ENCODE measurements at regions not wholly inside any gene's neighbourhood (a gene's known extent, or its start where the extent isn't known, plus 50 kb on each side); places are given as distances from the start of the nearest gene placed in this dataset.

DNA sequence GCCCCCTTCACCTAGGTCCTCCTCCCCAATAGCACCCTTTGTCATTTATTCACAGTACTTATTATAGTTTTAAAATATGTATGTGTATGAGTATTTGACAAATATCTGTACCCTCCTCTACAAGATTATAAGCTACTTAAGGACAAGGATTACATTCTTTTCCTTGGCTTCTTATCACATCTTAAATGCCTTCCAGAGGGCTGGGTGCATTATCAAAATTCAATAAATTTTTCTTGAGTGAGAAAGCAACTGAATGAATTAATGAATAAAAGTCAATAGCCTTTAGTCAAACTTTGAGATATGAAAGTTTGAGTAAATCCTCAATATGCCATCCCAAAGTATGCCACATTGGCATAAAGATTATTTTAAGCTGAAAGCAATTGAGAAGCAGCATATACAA, 621.7 kb downstream of the DNAH5 start:
- Histone ChIP-seq H3K36me3 (ENCODE audit: control insufficient read depth in 2 of 4, insufficient read depth in 4 of 4, low read length in 3 of 4) (no peaks in the 10 kb centered on the region), H3K27me3 (replicated peaks in 1 of 4; ENCODE audit: control insufficient read depth in 3 of 4, extremely low read depth in 1 of 4, insufficient read depth in 3 of 4, low read length in 3 of 4) (no peaks in the 10 kb centered on the region), H3K23me2 (ENCODE audit: low read depth, low read length) (no peaks in the 10 kb centered on the region), H3K79me2 (ENCODE audit: control insufficient read depth in 1 of 2, insufficient read depth in 2 of 2, low read length in 2 of 2) (no peaks in the 10 kb centered on the region), H3K4me2 (ENCODE audit: insufficient read depth in 1 of 2, low read depth in 2 of 2, low read length in 2 of 2) (no peak overlapping the region), H3K9ac (replicated peaks in 1 of 4; ENCODE audit: extremely low read depth in 1 of 4, low read depth in 3 of 4, low read length in 3 of 4) (no peak overlapping the region), H2AK5ac (ENCODE audit: low read depth, low read length) (no peak overlapping the region), H3K14ac (ENCODE audit: insufficient read length) (no peak overlapping the region), H4K91ac (replicated peaks; ENCODE audit: insufficient read length, low read length) (no peak overlapping the region), H3K79me1 (ENCODE audit: low read depth, low read length) (no peaks in the 10 kb centered on the region), H3K23ac (ENCODE audit: insufficient read length) (no peak overlapping the region), H2BK12ac (ENCODE audit: low read depth, low read length) (no peak overlapping the region), H3K9me3 (ENCODE audit: insufficient read depth in 2 of 2, low read depth in 1 of 2, low read length in 1 of 2) (no peaks in the 10 kb centered on the region), H2BK20ac (ENCODE audit: low read length) (no peak overlapping the region), H2BK120ac (replicated peaks; ENCODE audit: low read depth, low read length) (no peak overlapping the region), H4K8ac (ENCODE audit: extremely low read depth, insufficient read depth, low read length) (no peak overlapping the region), H3K56ac (replicated peaks; ENCODE audit: insufficient read length, low read depth, low read length) (no peak overlapping the region), H4K20me1 (replicated peaks in 1 of 2; ENCODE audit: control insufficient read depth in 1 of 2, insufficient read depth in 2 of 2, low read length in 2 of 2) (no peaks in the 10 kb centered on the region), H4K5ac (ENCODE audit: insufficient read length, low read depth, low read length) (no peak overlapping the region), H2BK15ac (ENCODE audit: low read length) (no peak overlapping the region), H3K27ac (ENCODE audit: low read depth, low read length) (no peak overlapping the region), H3K18ac (ENCODE audit: extremely low read depth, low read length) (no peak overlapping the region), H2BK5ac (ENCODE audit: low read depth, low read length) (no peak overlapping the region), H3K4ac (replicated peaks; ENCODE audit: insufficient read length, low read depth, low read length) (no peak overlapping the region), H3K4me3 (ENCODE audit: extremely low read depth in 1 of 4, insufficient read depth in 2 of 4, low read depth in 3 of 4, low read length in 4 of 4) (no peak overlapping the region), H3K4me1 (replicated peaks in 1 of 4; ENCODE audit: control insufficient read depth in 3 of 4, insufficient read depth in 4 of 4, low read length in 3 of 4) (no peaks in the 10 kb centered on the region; a peak in 1 of 7 replicates), H2AFZ (ENCODE audit: low read length) (no peak overlapping the region)
- CTCF ChIA-PET (ENCODE audit: partially characterized antibody), result no interaction called here
- DNase-seq (ENCODE audit: low read depth in 1 of 2, low spot score in 2 of 2) (no peak), FAIRE-seq (no peak)
- POLR2A ChIA-PET (ENCODE audit: partially characterized antibody), result no interaction called here
- no peak for TF ChIP-seq SIRT6 (IDR thresholded peaks at IDR 0.05; ENCODE audit: low read length)
- TF ChIP-seq SP2 (IDR thresholded peaks at IDR 0.05; ENCODE audit: low read length), result no peak
- TF ChIP-seq TAF7 (optimal IDR thresholded peaks at IDR 0.05; ENCODE audit: borderline replicate concordance, low read depth, low read length), result no peak
- TF ChIP-seq MAX (IDR thresholded peaks at IDR 0.05), result no peak
- TF ChIP-seq RFX5 (IDR thresholded peaks at IDR 0.05; ENCODE audit: borderline replicate concordance, low read depth, low read length), result no peak
- no peak for TF ChIP-seq JUND (IDR thresholded peaks at IDR 0.05; ENCODE audit: low read length)
- TF ChIP-seq ATF3 (IDR thresholded peaks at IDR 0.05; ENCODE audit: insufficient read depth, low read depth, low read length), result no peak
- TF ChIP-seq PHF8 (conservative IDR thresholded peaks at IDR 0.05; ENCODE audit: low read depth, low read length), result no peak
- TF ChIP-seq CTCF (IDR thresholded peaks at IDR 0.05; ENCODE audit: control extremely low read depth in 1 of 3, insufficient read depth in 1 of 3, low read depth in 1 of 3, low read length in 3 of 3), result no peak

All from H1 (cell line).